ENCODE measurements at regions not wholly inside any gene's neighbourhood (a gene's known extent, or its start where the extent isn't known, plus 50 kb on each side); places are given as distances from the start of the nearest gene placed in this dataset.

- TF ChIP-seq CTCF (IDR thresholded peaks at IDR 0.05; ENCODE audit: insufficient read depth, low read length) = no peak
- no peak for TF ChIP-seq GABPA (IDR thresholded peaks at IDR 0.05; ENCODE audit: low read depth)
- TF ChIP-seq POLR2AphosphoS5 (IDR thresholded peaks at IDR 0.05; ENCODE audit: low read depth) = no peak
- no peak for TF ChIP-seq REST (IDR thresholded peaks at IDR 0.05; ENCODE audit: insufficient replicate concordance, low read depth)
Measured at GRCh38 chr1:105310063-105310462, 1560.4 kb downstream of the AMY1C start.
